ENCODE measurements at regions not wholly inside any gene's neighbourhood (a gene's known extent, or its start where the extent isn't known, plus 50 kb on each side); places are given as distances from the start of the nearest gene placed in this dataset.

GRCh38 chr6:169933839-169934698 is 182.6 kb downstream of the ERMARD start:
- no peak for DNase-seq (ENCODE audit: low read depth)
- no peak overlapping the region for H3K4me3 ChIP-seq (ENCODE audit: low read length)
- no peak for TF ChIP-seq CTCF (IDR thresholded peaks at IDR 0.05; ENCODE audit: insufficient read depth, low read depth, low read length, missing control alignments)

- peak; percentile 28 for DNase-seq (ENCODE audit: low read depth)
- H3K4me3 ChIP-seq (ENCODE audit: low read length), result no peak overlapping the region
- no peak for TF ChIP-seq CTCF (IDR thresholded peaks at IDR 0.05; ENCODE audit: insufficient read depth, low read depth, low read length, missing control alignments)
These were observed 181.9 kb downstream of the ERMARD start for GRCh38 chr6:169933251-169933821.

GRCh38 chr6:169932491-169932890 is 181.1 kb downstream of the ERMARD start:
- peak; percentile 6 for DNase-seq (ENCODE audit: low read depth)
- H3K4me3 ChIP-seq (ENCODE audit: low read length), result no peak overlapping the region
- TF ChIP-seq CTCF (IDR thresholded peaks at IDR 0.05; ENCODE audit: insufficient read depth, low read depth, low read length, missing control alignments), result no peak

GRCh38 chr6:169931261-169931660 is 179.8 kb downstream of the ERMARD start:
- no peak overlapping the region for H3K4me3 ChIP-seq (ENCODE audit: low read length)
- DNase-seq (ENCODE audit: low read depth), result no peak
- no peak for TF ChIP-seq CTCF (IDR thresholded peaks at IDR 0.05; ENCODE audit: insufficient read depth, low read depth, low read length, missing control alignments)

GRCh38 chr6:169930799-169931198 is 179.4 kb downstream of the ERMARD start:
- no peak overlapping the region for H3K4me3 ChIP-seq (ENCODE audit: low read length)
- peak; percentile 18 for TF ChIP-seq CTCF (IDR thresholded peaks at IDR 0.05; ENCODE audit: insufficient read depth, low read depth, low read length, missing control alignments)
- peak; percentile 16 for DNase-seq (ENCODE audit: low read depth)

- TF ChIP-seq CTCF (IDR thresholded peaks at IDR 0.05; ENCODE audit: insufficient read depth, low read depth, low read length, missing control alignments), result no peak
- no peak for DNase-seq (ENCODE audit: low read depth)
- no peak overlapping the region for H3K4me3 ChIP-seq (ENCODE audit: low read length)
These were observed 176.3 kb downstream of the ERMARD start for GRCh38 chr6:169927711-169928110.

Measured in epithelial cell of esophagus (primary cell).